K562 (cell line): ENCODE measurements at regions not wholly inside any gene's neighbourhood (a gene's known extent, or its start where the extent isn't known, plus 50 kb on each side); places are given as distances from the start of the nearest gene placed in this dataset.

ENCODE experiments used
- MAZ ChIP-seq, 2 experiments: fragments of 450-650 bp in 1 of 2; sonication (generic) in 1 of 2; formaldehyde crosslinking; IDR thresholded peaks in 1 of 2; conservative IDR thresholded peaks in 1 of 2; 2 replicates each; pipeline versions ENCODE4 v1.4.0 to v1.5.0; 2020; ENCODE audit warnings: mild to moderate bottlenecking in 1 of 2, missing genetic modification reagents in 1 of 2
- ZSCAN29 ChIP-seq: fragments of 450-650 bp; IDR thresholded peaks from 2 replicates; pipeline ENCODE4 v1.6.1; 2017
- ZZZ3 ChIP-seq: fragments of 450-650 bp; IDR thresholded peaks from 2 replicates; pipeline ENCODE4 v1.6.1; 2016; ENCODE audit warnings: antibody characterized with exemption, mild to moderate bottlenecking, moderate library complexity
- TF ChIP-seq, protein P1 (sequence below): sonication (generic); formaldehyde crosslinking; IDR thresholded peaks from 2 replicates; pipeline ENCODE4 v1.8.1; 2023; ENCODE audit warnings: mild to moderate bottlenecking, missing genetic modification reagents

DNA sequence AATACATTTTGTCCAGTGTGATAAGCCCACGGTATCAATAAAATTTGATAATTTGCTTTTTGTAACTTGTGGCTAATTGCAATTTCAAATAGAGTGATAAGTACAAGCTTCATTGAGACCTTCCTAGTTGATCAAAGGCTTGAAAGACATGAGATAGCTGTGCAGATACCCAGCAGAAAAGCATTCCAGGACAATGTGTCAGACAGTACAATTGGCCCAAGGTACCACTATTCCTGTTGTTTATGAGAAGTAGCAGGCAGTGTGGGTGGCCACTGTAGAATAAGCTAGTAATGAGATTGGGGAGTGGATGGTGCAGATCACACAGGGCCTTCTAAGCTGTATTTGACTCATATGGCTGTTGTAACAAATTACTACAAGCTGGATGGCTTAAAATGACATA is 182.2 kb downstream of the AMY1C start:
- TF ChIP-seq ZZZ3 (no peak), ZSCAN29 (no peak), MAZ (CRISPR knock-in tag; conservative IDR thresholded peaks at IDR 0.05 in 1 of 2, IDR thresholded peaks at IDR 0.05 in 1 of 2) (no peak)
- TF ChIP-seq, protein P1, sequence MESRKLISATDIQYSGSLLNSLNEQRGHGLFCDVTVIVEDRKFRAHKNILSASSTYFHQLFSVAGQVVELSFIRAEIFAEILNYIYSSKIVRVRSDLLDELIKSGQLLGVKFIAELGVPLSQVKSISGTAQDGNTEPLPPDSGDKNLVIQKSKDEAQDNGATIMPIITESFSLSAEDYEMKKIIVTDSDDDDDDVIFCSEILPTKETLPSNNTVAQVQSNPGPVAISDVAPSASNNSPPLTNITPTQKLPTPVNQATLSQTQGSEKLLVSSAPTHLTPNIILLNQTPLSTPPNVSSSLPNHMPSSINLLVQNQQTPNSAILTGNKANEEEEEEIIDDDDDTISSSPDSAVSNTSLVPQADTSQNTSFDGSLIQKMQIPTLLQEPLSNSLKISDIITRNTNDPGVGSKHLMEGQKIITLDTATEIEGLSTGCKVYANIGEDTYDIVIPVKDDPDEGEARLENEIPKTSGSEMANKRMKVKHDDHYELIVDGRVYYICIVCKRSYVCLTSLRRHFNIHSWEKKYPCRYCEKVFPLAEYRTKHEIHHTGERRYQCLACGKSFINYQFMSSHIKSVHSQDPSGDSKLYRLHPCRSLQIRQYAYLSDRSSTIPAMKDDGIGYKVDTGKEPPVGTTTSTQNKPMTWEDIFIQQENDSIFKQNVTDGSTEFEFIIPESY (CRISPR knock-in tag): no peak
